ENCODE measurements at regions not wholly inside any gene's neighbourhood (a gene's known extent, or its start where the extent isn't known, plus 50 kb on each side); places are given as distances from the start of the nearest gene placed in this dataset.

DNA sequence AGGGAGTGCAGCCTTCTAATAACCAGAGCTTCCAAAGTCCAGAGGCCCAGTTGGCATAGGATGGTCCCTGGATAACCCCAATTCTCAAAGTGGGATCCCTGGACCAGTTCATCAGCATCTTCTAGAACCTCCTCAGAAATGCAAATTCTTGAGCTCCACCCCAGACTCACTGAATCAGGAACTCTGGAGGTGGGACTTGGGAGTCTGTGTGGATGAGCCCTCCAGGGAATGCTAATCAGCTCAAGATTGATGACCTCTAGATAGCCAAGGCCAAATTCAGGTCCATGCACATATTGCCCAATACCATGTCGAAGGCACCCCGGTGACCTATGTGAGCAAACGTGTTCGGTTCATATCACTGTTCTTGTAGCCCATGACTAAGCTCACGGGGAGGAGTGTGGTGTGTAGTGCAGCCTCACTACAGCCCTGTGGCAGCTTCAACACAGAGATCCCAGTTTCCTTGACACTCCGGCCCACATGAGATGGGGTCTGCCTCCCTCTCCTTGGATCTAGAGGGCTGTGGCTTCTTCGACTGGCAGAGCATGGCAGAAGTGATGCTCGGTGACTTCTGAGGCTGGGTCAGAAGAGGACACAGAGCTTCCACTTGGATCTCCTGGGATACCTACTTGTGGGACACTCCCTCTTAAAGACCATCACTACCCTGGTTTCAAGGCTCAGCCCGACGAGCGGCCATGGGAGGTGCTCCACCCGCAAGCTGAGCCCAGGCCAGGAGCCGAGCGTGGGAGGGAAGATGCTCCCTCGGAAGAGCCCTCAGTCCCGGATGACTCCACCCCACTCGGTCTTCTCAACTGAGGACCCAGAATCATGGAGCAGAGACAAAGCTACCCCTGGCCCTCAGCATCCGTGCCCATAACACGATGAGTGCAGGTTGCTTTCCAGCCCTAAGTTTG lies 151.1 kb upstream of the CST7 start:
- no peak for DNase-seq (ENCODE audit: extremely low read depth in 1 of 4, low spot score in 3 of 4)
- in situ Hi-C loops (cut with MboI) (no loop called here), intact Hi-C loops (cut with micrococcal nuclease) (no loop called here)
- no TSS peak for BruUV-seq (replicated peaks)
- Histone ChIP-seq H3K4me1 (replicated peaks in 1 of 2; ENCODE audit: control insufficient read depth in 2 of 2, insufficient read depth in 2 of 2, low read length in 2 of 2) (no peaks in the 10 kb centered on the region), H3K36me3 (ENCODE audit: control insufficient read depth, insufficient read depth, low read length) (no peaks in the 10 kb centered on the region), H3K27me3 (ENCODE audit: control insufficient read depth in 2 of 2, insufficient read depth in 2 of 2, low read length in 2 of 2) (peaks cover 0 to 13% of the 10 kb centered on the region in 2 experiments; a peak in 1 of 5 replicates), H3K4me2 (ENCODE audit: insufficient read depth, low read length) (no peak overlapping the region), H3K9ac (ENCODE audit: insufficient read depth in 1 of 2, low read depth in 2 of 2, low read length in 2 of 2) (no peak overlapping the region), H2AFZ (ENCODE audit: low read depth, low read length) (no peak overlapping the region), H3K27ac (ENCODE audit: extremely low read depth, low read depth, low read length) (no peak overlapping the region), H3K9me3 (replicated peaks; ENCODE audit: control insufficient read depth, insufficient read depth, low read depth, low read length) (no peaks in the 10 kb centered on the region), H4K20me1 (replicated peaks; ENCODE audit: control insufficient read depth, insufficient read depth, low read length) (no peaks in the 10 kb centered on the region), H3K4me3 (no peak overlapping the region), H3K9me1 (ENCODE audit: control insufficient read depth, insufficient read depth, low read length) (no peaks in the 10 kb centered on the region), H3K79me2 (ENCODE audit: control insufficient read depth, insufficient read depth, low read length) (no peaks in the 10 kb centered on the region)
- ATAC-seq = no peak
- CTCF ChIA-PET (ENCODE audit: low intra/inter-chr PET ratio) = no interaction called here
- FAIRE-seq = no peak
- 0% methylated on average over 17 of the region's 19 CpGs for WGBS (ENCODE audit: insufficient coverage, low coverage, missing lambda C conversion rate)
- TF ChIP-seq, protein P1, sequence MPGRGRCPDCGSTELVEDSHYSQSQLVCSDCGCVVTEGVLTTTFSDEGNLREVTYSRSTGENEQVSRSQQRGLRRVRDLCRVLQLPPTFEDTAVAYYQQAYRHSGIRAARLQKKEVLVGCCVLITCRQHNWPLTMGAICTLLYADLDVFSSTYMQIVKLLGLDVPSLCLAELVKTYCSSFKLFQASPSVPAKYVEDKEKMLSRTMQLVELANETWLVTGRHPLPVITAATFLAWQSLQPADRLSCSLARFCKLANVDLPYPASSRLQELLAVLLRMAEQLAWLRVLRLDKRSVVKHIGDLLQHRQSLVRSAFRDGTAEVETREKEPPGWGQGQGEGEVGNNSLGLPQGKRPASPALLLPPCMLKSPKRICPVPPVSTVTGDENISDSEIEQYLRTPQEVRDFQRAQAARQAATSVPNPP (IDR thresholded peaks at IDR 0.05; ENCODE audit: borderline replicate concordance, insufficient read depth, insufficient read length) = no peak
- TF ChIP-seq ZNF764 (CRISPR knock-in tag; IDR thresholded peaks at IDR 0.05; ENCODE audit: low read depth) = no peak
- TF ChIP-seq NCOA2 (IDR thresholded peaks at IDR 0.05; ENCODE audit: partially characterized antibody in 2 of 2) = no peak
- no peak for TF ChIP-seq BMI1 (IDR thresholded peaks at IDR 0.05; ENCODE audit: low read length)
- TF ChIP-seq, protein P2, sequence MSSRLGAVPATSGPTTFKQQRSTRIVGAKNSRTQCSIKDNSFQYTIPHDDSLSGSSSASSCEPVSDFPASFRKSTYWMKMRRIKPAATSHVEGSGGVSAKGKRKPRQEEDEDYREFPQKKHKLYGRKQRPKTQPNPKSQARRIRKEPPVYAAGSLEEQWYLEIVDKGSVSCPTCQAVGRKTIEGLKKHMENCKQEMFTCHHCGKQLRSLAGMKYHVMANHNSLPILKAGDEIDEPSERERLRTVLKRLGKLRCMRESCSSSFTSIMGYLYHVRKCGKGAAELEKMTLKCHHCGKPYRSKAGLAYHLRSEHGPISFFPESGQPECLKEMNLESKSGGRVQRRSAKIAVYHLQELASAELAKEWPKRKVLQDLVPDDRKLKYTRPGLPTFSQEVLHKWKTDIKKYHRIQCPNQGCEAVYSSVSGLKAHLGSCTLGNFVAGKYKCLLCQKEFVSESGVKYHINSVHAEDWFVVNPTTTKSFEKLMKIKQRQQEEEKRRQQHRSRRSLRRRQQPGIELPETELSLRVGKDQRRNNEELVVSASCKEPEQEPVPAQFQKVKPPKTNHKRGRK (tag; IDR thresholded peaks at IDR 0.05) = no peak
- no peak for TF ChIP-seq SRSF1 (IDR thresholded peaks at IDR 0.05; ENCODE audit: low read depth, low read length)
- no peak for TF ChIP-seq ZNF197 (CRISPR knock-in tag; IDR thresholded peaks at IDR 0.05; ENCODE audit: low read depth)
- no peak for TF ChIP-seq ETV6 (IDR thresholded peaks at IDR 0.05; ENCODE audit: borderline replicate concordance in 1 of 2, low read depth in 2 of 2, low read length in 1 of 2)
- no peak for TF ChIP-seq ETV6 (CRISPR knock-in tag; IDR thresholded peaks at IDR 0.05; ENCODE audit: borderline replicate concordance)
- POLR2A ChIA-PET = interaction anchor here (0.8 kb wide), 1 partner anchor 24 kb away, joined by 3 read pairs; no protein-coding TSS in a partner anchor
